GM18499 (cell line): ENCODE measurements at regions not wholly inside any gene's neighbourhood (a gene's known extent, or its start where the extent isn't known, plus 50 kb on each side); places are given as distances from the start of the nearest gene placed in this dataset.

Experiments used
- ATAC-seq: cut with Tn5 transposase; IDR thresholded peaks from one replicate; pipeline ENCODE4 v1.9.1; 2021; ENCODE audit warnings: moderate number of reproducible peaks; ENCODE audit not compliant: insufficient read depth, unreplicated experiment

GRCh38 chr14:87152693-87153092, 840.3 kb downstream of the GALC start:
- no peak for ATAC-seq

- ATAC-seq = no peak
Measured at GRCh38 chr14:87149583-87150354, 843.2 kb downstream of the GALC start.

GRCh38 chr14:87148655-87149054, 844.3 kb downstream of the GALC start:
- ATAC-seq = no peak

GRCh38 chr14:87142551-87143211, 850.3 kb downstream of the GALC start:
- no peak for ATAC-seq

GRCh38 chr14:87141801-87142200, 851.2 kb downstream of the GALC start:
- no peak for ATAC-seq

- ATAC-seq = no peak
Measured at GRCh38 chr14:87139299-87139698, 853.7 kb downstream of the GALC start.

- ATAC-seq = no peak
Measured at GRCh38 chr14:87133073-87133801, 859.7 kb downstream of the GALC start.

- no peak for ATAC-seq
Measured at GRCh38 chr14:87131879-87132278, 861.1 kb downstream of the GALC start.

GRCh38 chr14:87122166-87122565, 870.8 kb downstream of the GALC start:
- ATAC-seq = no peak

GRCh38 chr14:87121716-87122115, 871.3 kb downstream of the GALC start:
- ATAC-seq = no peak

GRCh38 chr14:87115234-87115633, 877.7 kb downstream of the GALC start:
- ATAC-seq = no peak

- ATAC-seq = no peak
Measured at GRCh38 chr14:87113286-87113685, 879.7 kb downstream of the GALC start.

GRCh38 chr14:87111741-87112140, 881.2 kb downstream of the GALC start:
- ATAC-seq = no peak

GRCh38 chr14:87111126-87111525, 881.9 kb downstream of the GALC start:
- ATAC-seq = no peak

GRCh38 chr14:87109271-87109670, 883.7 kb downstream of the GALC start:
- no peak for ATAC-seq

GRCh38 chr14:87108726-87109125, 884.3 kb downstream of the GALC start:
- no peak for ATAC-seq

- no peak for ATAC-seq
Measured at GRCh38 chr14:87102811-87103378, 890.1 kb downstream of the GALC start.

GRCh38 chr14:87097015-87097414, 896.0 kb downstream of the GALC start:
- ATAC-seq = no peak

GRCh38 chr14:87094913-87095312, 898.1 kb downstream of the GALC start:
- ATAC-seq = no peak

GRCh38 chr14:87088588-87088987, 904.4 kb downstream of the GALC start:
- no peak for ATAC-seq

GRCh38 chr14:87087881-87088280, 905.1 kb downstream of the GALC start:
- ATAC-seq = no peak
